ENCODE measurements at regions not wholly inside any gene's neighbourhood (a gene's known extent, or its start where the extent isn't known, plus 50 kb on each side); places are given as distances from the start of the nearest gene placed in this dataset.

DNA sequence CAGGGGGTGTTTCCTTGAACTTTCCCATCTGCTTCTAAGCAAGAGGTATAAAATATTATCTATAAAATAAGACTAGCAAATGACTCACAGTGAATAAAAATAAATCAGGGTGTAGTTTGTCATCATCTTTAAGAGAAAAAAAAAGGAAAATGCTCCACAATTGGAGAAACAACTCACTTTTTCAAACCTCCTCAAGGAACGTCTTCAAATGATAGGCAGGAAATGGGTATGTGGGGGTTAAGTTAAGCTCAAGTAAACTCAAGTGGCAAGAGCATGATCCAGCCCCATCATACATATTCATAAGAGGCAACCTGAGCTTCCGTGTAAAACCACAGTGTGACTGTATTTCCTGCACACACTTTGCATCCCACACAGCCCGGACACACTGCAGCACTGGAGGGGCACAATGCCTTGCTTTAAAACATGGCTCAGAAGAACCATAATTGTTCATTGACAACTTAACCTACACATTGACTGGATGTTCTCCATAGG is 58.5 kb upstream of the CEP85L start (continued):
- TF ChIP-seq, protein P1, sequence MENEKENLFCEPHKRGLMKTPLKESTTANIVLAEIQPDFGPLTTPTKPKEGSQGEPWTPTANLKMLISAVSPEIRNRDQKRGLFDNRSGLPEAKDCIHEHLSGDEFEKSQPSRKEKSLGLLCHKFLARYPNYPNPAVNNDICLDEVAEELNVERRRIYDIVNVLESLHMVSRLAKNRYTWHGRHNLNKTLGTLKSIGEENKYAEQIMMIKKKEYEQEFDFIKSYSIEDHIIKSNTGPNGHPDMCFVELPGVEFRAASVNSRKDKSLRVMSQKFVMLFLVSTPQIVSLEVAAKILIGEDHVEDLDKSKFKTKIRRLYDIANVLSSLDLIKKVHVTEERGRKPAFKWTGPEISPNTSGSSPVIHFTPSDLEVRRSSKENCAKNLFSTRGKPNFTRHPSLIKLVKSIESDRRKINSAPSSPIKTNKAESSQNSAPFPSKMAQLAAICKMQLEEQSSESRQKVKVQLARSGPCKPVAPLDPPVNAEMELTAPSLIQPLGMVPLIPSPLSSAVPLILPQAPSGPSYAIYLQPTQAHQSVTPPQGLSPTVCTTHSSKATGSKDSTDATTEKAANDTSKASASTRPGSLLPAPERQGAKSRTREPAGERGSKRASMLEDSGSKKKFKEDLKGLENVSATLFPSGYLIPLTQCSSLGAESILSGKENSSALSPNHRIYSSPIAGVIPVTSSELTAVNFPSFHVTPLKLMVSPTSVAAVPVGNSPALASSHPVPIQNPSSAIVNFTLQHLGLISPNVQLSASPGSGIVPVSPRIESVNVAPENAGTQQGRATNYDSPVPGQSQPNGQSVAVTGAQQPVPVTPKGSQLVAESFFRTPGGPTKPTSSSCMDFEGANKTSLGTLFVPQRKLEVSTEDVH (IDR thresholded peaks at IDR 0.05; ENCODE audit: low read depth, partially characterized antibody): no peak
- TF ChIP-seq BRCA1 (IDR thresholded peaks at IDR 0.05; ENCODE audit: low read depth, low read length): no peak
- no peak for TF ChIP-seq BMI1 (IDR thresholded peaks at IDR 0.05; ENCODE audit: borderline replicate concordance)
- peak; percentile 47; the same call in 1 of the 2 replicates for TF ChIP-seq CREB1 (IDR thresholded peaks at IDR 0.05; ENCODE audit: low read depth)
- peak; percentile 22; the same call in 1 of the 2 replicates for TF ChIP-seq PML (IDR thresholded peaks at IDR 0.05; ENCODE audit: low read length)
- TF ChIP-seq ZNF207 (IDR thresholded peaks at IDR 0.05; ENCODE audit: borderline replicate concordance): no peak
- TF ChIP-seq SREBF2 (IDR thresholded peaks at IDR 0.05; ENCODE audit: low read length): no peak
- TF ChIP-seq POU2F2 (IDR thresholded peaks at IDR 0.05; ENCODE audit: borderline replicate concordance, low read depth, low read length): peak; percentile 100
- TF ChIP-seq ZNF274 (IDR thresholded peaks at IDR 0.05; ENCODE audit: insufficient read depth, insufficient read length): no peak
- TF ChIP-seq MLLT1 (IDR thresholded peaks at IDR 0.05): no peak
- TF ChIP-seq KLF5 (IDR thresholded peaks at IDR 0.05; ENCODE audit: partially characterized antibody): no peak
- no peak for TF ChIP-seq RB1 (IDR thresholded peaks at IDR 0.05; ENCODE audit: borderline replicate concordance)
- TF ChIP-seq, protein P2, sequence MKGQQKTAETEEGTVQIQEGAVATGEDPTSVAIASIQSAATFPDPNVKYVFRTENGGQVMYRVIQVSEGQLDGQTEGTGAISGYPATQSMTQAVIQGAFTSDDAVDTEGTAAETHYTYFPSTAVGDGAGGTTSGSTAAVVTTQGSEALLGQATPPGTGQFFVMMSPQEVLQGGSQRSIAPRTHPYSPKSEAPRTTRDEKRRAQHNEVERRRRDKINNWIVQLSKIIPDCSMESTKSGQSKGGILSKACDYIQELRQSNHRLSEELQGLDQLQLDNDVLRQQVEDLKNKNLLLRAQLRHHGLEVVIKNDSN (IDR thresholded peaks at IDR 0.05; ENCODE audit: borderline replicate concordance, extremely low read length, insufficient read depth, low read depth, low read length): no peak
- TF ChIP-seq FOXM1 (IDR thresholded peaks at IDR 0.05; ENCODE audit: low read depth, low read length): 0 out of 2 replicates have a peak, but pooled peaks have one; percentile 5
- TF ChIP-seq, protein P3, sequence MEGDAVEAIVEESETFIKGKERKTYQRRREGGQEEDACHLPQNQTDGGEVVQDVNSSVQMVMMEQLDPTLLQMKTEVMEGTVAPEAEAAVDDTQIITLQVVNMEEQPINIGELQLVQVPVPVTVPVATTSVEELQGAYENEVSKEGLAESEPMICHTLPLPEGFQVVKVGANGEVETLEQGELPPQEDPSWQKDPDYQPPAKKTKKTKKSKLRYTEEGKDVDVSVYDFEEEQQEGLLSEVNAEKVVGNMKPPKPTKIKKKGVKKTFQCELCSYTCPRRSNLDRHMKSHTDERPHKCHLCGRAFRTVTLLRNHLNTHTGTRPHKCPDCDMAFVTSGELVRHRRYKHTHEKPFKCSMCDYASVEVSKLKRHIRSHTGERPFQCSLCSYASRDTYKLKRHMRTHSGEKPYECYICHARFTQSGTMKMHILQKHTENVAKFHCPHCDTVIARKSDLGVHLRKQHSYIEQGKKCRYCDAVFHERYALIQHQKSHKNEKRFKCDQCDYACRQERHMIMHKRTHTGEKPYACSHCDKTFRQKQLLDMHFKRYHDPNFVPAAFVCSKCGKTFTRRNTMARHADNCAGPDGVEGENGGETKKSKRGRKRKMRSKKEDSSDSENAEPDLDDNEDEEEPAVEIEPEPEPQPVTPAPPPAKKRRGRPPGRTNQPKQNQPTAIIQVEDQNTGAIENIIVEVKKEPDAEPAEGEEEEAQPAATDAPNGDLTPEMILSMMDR (IDR thresholded peaks at IDR 0.05 in 2 of 3, conservative IDR thresholded peaks at IDR 0.05 in 1 of 3; ENCODE audit: control insufficient read depth in 2 of 3, extremely low read depth in 1 of 3, insufficient read depth in 1 of 3, low read depth in 3 of 3, low read length in 3 of 3): no peak
- no peak for TF ChIP-seq IKZF2 (IDR thresholded peaks at IDR 0.05)
- no peak for TF ChIP-seq E4F1 (IDR thresholded peaks at IDR 0.05; ENCODE audit: borderline replicate concordance, partially characterized antibody)
- TF ChIP-seq TAF1 (IDR thresholded peaks at IDR 0.05; ENCODE audit: borderline replicate concordance, low read depth, low read length): no peak
- TF ChIP-seq TCF12 (IDR thresholded peaks at IDR 0.05; ENCODE audit: low read depth, low read length): no peak
- TF ChIP-seq JUNB (IDR thresholded peaks at IDR 0.05): no peak
- TF ChIP-seq RUNX3 (IDR thresholded peaks at IDR 0.05; ENCODE audit: low read length): peak; percentile 94
- TF ChIP-seq POLR2AphosphoS2 (IDR thresholded peaks at IDR 0.05; ENCODE audit: low read depth, low read length): no peak
- TF ChIP-seq ZNF384 (IDR thresholded peaks at IDR 0.05; ENCODE audit: borderline replicate concordance, low read depth, low read length): no peak

Measured in GM12878 (cell line).